ENCODE measurements at regions not wholly inside any gene's neighbourhood (a gene's known extent, or its start where the extent isn't known, plus 50 kb on each side); places are given as distances from the start of the nearest gene placed in this dataset.

- Histone ChIP-seq H3K27ac (ENCODE audit: low read depth, low read length, poor library complexity, severe bottlenecking) (no peak overlapping the region), H3K9me3 (ENCODE audit: low read length) (no peaks in the 10 kb centered on the region), H3K36me3 (ENCODE audit: insufficient read depth, low read length) (no peaks in the 10 kb centered on the region), H2AFZ (ENCODE audit: low read length) (no peak overlapping the region), H3K4me3 (ENCODE audit: low read depth, low read length, poor library complexity, severe bottlenecking) (no peak overlapping the region), H3K4me1 (ENCODE audit: insufficient read depth, low read length, poor library complexity, severe bottlenecking) (no peaks in the 10 kb centered on the region), H3K4me2 (ENCODE audit: low read length) (no peak overlapping the region), H4K20me1 (ENCODE audit: insufficient read depth, low read length) (no peaks in the 10 kb centered on the region), H3K79me2 (ENCODE audit: insufficient read depth, low read depth, low read length) (no peaks in the 10 kb centered on the region), H3K9me2 (ENCODE audit: insufficient read depth, low read length) (no peaks in the 10 kb centered on the region)
- no peak for DNase-seq (ENCODE audit: low spot score)
- no TSS peak for BruUV-seq (replicated peaks)
- intact Hi-C loops (cut with micrococcal nuclease; ENCODE audit: unreplicated experiment), result no loop called here
- TF ChIP-seq CTCF (conservative IDR thresholded peaks at IDR 0.05; ENCODE audit: low read length) (no peak), EZH2phosphoT487 (IDR thresholded peaks at IDR 0.05; ENCODE audit: borderline replicate concordance, low read depth, low read length) (no peak)
- ChIA-PET POLR2A (interaction anchor here (0.6 kb wide), 1 partner anchor 123 kb away, joined by 3 read pairs; no protein-coding TSS in a partner anchor), CTCF (ENCODE audit: unreplicated experiment) (no interaction called here)
Measured at GRCh38 chr5:4245511-4245910, 649.9 kb downstream of the IRX1 start.

GRCh38 chr5:4246447-4246846, 650.8 kb downstream of the IRX1 start:
- ChIA-PET POLR2A (no interaction called here), CTCF (ENCODE audit: unreplicated experiment) (no interaction called here)
- Histone ChIP-seq H3K4me3 (ENCODE audit: low read depth, low read length, poor library complexity, severe bottlenecking) (no peak overlapping the region), H3K4me1 (ENCODE audit: insufficient read depth, low read length, poor library complexity, severe bottlenecking) (no peaks in the 10 kb centered on the region), H3K4me2 (ENCODE audit: low read length) (no peak overlapping the region), H2AFZ (ENCODE audit: low read length) (no peak overlapping the region), H3K79me2 (ENCODE audit: insufficient read depth, low read depth, low read length) (no peaks in the 10 kb centered on the region), H3K9me3 (ENCODE audit: low read length) (no peaks in the 10 kb centered on the region), H3K9me2 (ENCODE audit: insufficient read depth, low read length) (no peaks in the 10 kb centered on the region), H3K36me3 (ENCODE audit: insufficient read depth, low read length) (no peaks in the 10 kb centered on the region), H3K27ac (ENCODE audit: low read depth, low read length, poor library complexity, severe bottlenecking) (no peak overlapping the region), H4K20me1 (ENCODE audit: insufficient read depth, low read length) (no peaks in the 10 kb centered on the region)
- TF ChIP-seq EZH2phosphoT487 (IDR thresholded peaks at IDR 0.05; ENCODE audit: borderline replicate concordance, low read depth, low read length), result no peak
- TF ChIP-seq CTCF (conservative IDR thresholded peaks at IDR 0.05; ENCODE audit: low read length), result no peak
- BruUV-seq (replicated peaks), result no TSS peak
- DNase-seq (ENCODE audit: low spot score), result no peak
- intact Hi-C loops (cut with micrococcal nuclease; ENCODE audit: unreplicated experiment), result no loop called here

GRCh38 chr5:4250254-4250653, 654.6 kb downstream of the IRX1 start:
- H3K36me3 ChIP-seq (ENCODE audit: insufficient read depth, low read length), result no peaks in the 10 kb centered on the region
- ChIA-PET POLR2A (no interaction called here), CTCF (ENCODE audit: unreplicated experiment) (no interaction called here)
- H3K4me3 ChIP-seq (ENCODE audit: low read depth, low read length, poor library complexity, severe bottlenecking), result no peak overlapping the region
- H2AFZ ChIP-seq (ENCODE audit: low read length), result no peak overlapping the region
- no peak for DNase-seq (ENCODE audit: low spot score)
- no peak overlapping the region for H3K4me2 ChIP-seq (ENCODE audit: low read length)
- H4K20me1 ChIP-seq (ENCODE audit: insufficient read depth, low read length), result no peaks in the 10 kb centered on the region
- no peaks in the 10 kb centered on the region for H3K9me2 ChIP-seq (ENCODE audit: insufficient read depth, low read length)
- H3K9me3 ChIP-seq (ENCODE audit: low read length), result no peaks in the 10 kb centered on the region
- intact Hi-C loops (cut with micrococcal nuclease; ENCODE audit: unreplicated experiment), result no loop called here
- no peak for TF ChIP-seq EZH2phosphoT487 (IDR thresholded peaks at IDR 0.05; ENCODE audit: borderline replicate concordance, low read depth, low read length)
- no peaks in the 10 kb centered on the region for H3K4me1 ChIP-seq (ENCODE audit: insufficient read depth, low read length, poor library complexity, severe bottlenecking)
- BruUV-seq (replicated peaks), result no TSS peak
- H3K27ac ChIP-seq (ENCODE audit: low read depth, low read length, poor library complexity, severe bottlenecking), result no peak overlapping the region
- H3K79me2 ChIP-seq (ENCODE audit: insufficient read depth, low read depth, low read length), result no peaks in the 10 kb centered on the region

Data from OCI-LY7 (cell line).